Osteocyte (in vitro differentiated cells): ENCODE measurements at regions not wholly inside any gene's neighbourhood (a gene's known extent, or its start where the extent isn't known, plus 50 kb on each side); places are given as distances from the start of the nearest gene placed in this dataset.

ENCODE experiments used
- DNase-seq: peaks from one replicate; pipeline ENCODE4 v3.0.0; 2021; ENCODE audit warnings: mixed read lengths; ENCODE audit not compliant: unreplicated experiment; ENCODE audit errors: extremely low spot score
- H3K27ac Mint-ChIP-seq: one replicate; pipeline ENCODE4 v1.8.0; 2021; ENCODE audit warnings: mild to moderate bottlenecking, mixed read lengths; ENCODE audit not compliant: unreplicated experiment
- H3K27me3 Mint-ChIP-seq: one replicate; pipeline ENCODE4 v1.8.0; 2021; ENCODE audit warnings: mixed read lengths; ENCODE audit not compliant: unreplicated experiment
- H3K36me3 Mint-ChIP-seq: one replicate; pipeline ENCODE4 v1.8.0; 2021; ENCODE audit warnings: mixed read lengths; ENCODE audit not compliant: unreplicated experiment
- H3K4me1 Mint-ChIP-seq: one replicate; pipeline ENCODE4 v1.8.0; 2021; ENCODE audit warnings: mixed read lengths; ENCODE audit not compliant: unreplicated experiment
- H3K4me3 Mint-ChIP-seq: one replicate; pipeline ENCODE4 v1.8.0; 2021; ENCODE audit warnings: mild to moderate bottlenecking, moderate library complexity, mixed read lengths; ENCODE audit not compliant: unreplicated experiment
- H3K9me3 Mint-ChIP-seq: one replicate; pipeline ENCODE4 v1.8.0; 2021; ENCODE audit warnings: mixed read lengths; ENCODE audit not compliant: unreplicated experiment
- CTCF ChIP-seq: fragments of 200-600 bp; sonication (generic); IDR thresholded peaks from 2 replicates; pipeline ENCODE4 v1.5.0; 2021; ENCODE audit warnings: antibody characterized with exemption, mild to moderate bottlenecking, moderate library complexity

- Mint-ChIP-seq H3K27me3 (no peaks in the 10 kb centered on the region), H3K4me1 (no peaks in the 10 kb centered on the region), H3K4me3 (no peak overlapping the region), H3K9me3 (no peaks in the 10 kb centered on the region), H3K27ac (no peak overlapping the region), H3K36me3 (no peaks in the 10 kb centered on the region)
- TF ChIP-seq CTCF, result no peak
- no peak for DNase-seq
Observed at GRCh38 chr10:55766212-55766611, 594.8 kb downstream of the ZWINT start.

- Mint-ChIP-seq H3K27me3 (no peaks in the 10 kb centered on the region), H3K4me3 (no peak overlapping the region), H3K27ac (no peak overlapping the region), H3K9me3 (no peaks in the 10 kb centered on the region), H3K36me3 (no peaks in the 10 kb centered on the region), H3K4me1 (no peaks in the 10 kb centered on the region)
- no peak for TF ChIP-seq CTCF
- DNase-seq, result no peak
Observed at GRCh38 chr10:55750458-55750857, 610.6 kb downstream of the ZWINT start.

GRCh38 chr10:55747244-55747643, 613.8 kb downstream of the ZWINT start:
- no peak overlapping the region for H3K4me3 Mint-ChIP-seq
- no peak overlapping the region for H3K27ac Mint-ChIP-seq
- no peaks in the 10 kb centered on the region for H3K36me3 Mint-ChIP-seq
- no peak for DNase-seq
- TF ChIP-seq CTCF, result no peak
- no peaks in the 10 kb centered on the region for H3K27me3 Mint-ChIP-seq
- no peaks in the 10 kb centered on the region for H3K9me3 Mint-ChIP-seq
- H3K4me1 Mint-ChIP-seq, result no peaks in the 10 kb centered on the region

GRCh38 chr10:55746002-55746401, 615.1 kb downstream of the ZWINT start:
- H3K36me3 Mint-ChIP-seq, result no peaks in the 10 kb centered on the region
- H3K27me3 Mint-ChIP-seq, result no peaks in the 10 kb centered on the region
- no peaks in the 10 kb centered on the region for H3K9me3 Mint-ChIP-seq
- no peak overlapping the region for H3K27ac Mint-ChIP-seq
- H3K4me1 Mint-ChIP-seq, result no peaks in the 10 kb centered on the region
- TF ChIP-seq CTCF, result no peak
- no peak for DNase-seq
- H3K4me3 Mint-ChIP-seq, result no peak overlapping the region

- TF ChIP-seq CTCF, result no peak
- Mint-ChIP-seq H3K4me3 (no peak overlapping the region), H3K36me3 (no peaks in the 10 kb centered on the region), H3K4me1 (no peaks in the 10 kb centered on the region), H3K27ac (no peak overlapping the region), H3K9me3 (no peaks in the 10 kb centered on the region), H3K27me3 (no peaks in the 10 kb centered on the region)
- no peak for DNase-seq
Observed at GRCh38 chr10:55742487-55742886, 618.6 kb downstream of the ZWINT start.
